Lower leg skin (tissue), 3 donors: ENCODE measurements at regions not wholly inside any gene's neighbourhood (a gene's known extent, or its start where the extent isn't known, plus 50 kb on each side); places are given as distances from the start of the nearest gene placed in this dataset.

Experiments used
- POLR2A ChIP-seq, 2 donors: fragments of 450-650 bp; IDR thresholded peaks; one replicate each; pipeline ENCODE4 v1.6.1; 2016 to 2017; ENCODE audit warnings: antibody characterized with exemption in 2 of 2, mild to moderate bottlenecking in 1 of 2, moderate library complexity in 1 of 2
- TF ChIP-seq, protein P1 (sequence below), 3 donors: fragments of 450-650 bp; IDR thresholded peaks; one replicate each; pipeline ENCODE4 v1.5.1; 2016; ENCODE audit warnings: antibody characterized with exemption in 3 of 3, mild to moderate bottlenecking in 3 of 3, moderate library complexity in 2 of 3

DNA sequence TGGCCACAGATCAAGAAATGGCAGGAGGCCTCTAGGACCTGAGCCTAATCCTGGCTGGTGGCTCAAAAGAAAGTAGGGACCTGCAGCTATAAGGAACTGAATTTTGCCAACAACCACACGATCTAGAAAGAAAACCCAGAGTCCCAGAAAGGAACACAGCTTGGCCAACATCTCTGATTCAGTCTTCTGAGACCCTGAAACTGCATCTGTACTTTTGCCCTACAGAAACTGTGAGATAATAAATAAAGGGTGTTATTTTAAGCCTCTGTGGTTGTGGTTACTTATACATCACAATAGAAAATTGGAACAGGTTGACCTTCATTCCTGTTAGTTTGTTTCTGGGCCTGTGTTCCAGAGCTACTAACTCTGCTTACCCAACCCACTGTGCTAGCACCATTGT is 356.8 kb upstream of the ST6GAL2 start:
- TF ChIP-seq, protein P1, sequence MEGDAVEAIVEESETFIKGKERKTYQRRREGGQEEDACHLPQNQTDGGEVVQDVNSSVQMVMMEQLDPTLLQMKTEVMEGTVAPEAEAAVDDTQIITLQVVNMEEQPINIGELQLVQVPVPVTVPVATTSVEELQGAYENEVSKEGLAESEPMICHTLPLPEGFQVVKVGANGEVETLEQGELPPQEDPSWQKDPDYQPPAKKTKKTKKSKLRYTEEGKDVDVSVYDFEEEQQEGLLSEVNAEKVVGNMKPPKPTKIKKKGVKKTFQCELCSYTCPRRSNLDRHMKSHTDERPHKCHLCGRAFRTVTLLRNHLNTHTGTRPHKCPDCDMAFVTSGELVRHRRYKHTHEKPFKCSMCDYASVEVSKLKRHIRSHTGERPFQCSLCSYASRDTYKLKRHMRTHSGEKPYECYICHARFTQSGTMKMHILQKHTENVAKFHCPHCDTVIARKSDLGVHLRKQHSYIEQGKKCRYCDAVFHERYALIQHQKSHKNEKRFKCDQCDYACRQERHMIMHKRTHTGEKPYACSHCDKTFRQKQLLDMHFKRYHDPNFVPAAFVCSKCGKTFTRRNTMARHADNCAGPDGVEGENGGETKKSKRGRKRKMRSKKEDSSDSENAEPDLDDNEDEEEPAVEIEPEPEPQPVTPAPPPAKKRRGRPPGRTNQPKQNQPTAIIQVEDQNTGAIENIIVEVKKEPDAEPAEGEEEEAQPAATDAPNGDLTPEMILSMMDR (IDR thresholded peaks at IDR 0.05): no peak
- no peak for TF ChIP-seq POLR2A (IDR thresholded peaks at IDR 0.05)
